Muscle of leg (tissue), 3 donors: ENCODE measurements at regions not wholly inside any gene's neighbourhood (a gene's known extent, or its start where the extent isn't known, plus 50 kb on each side); places are given as distances from the start of the nearest gene placed in this dataset.
"Not testable (repeated sequence)": the region's sequence is repeated elsewhere in the genome, so short reads cannot be mapped to it uniquely, and the experiment has no call there.

Experiments
- DNase-seq: peaks from one replicate; pipeline ENCODE4 v3.0.0; 2013
- H3K27ac ChIP-seq: one replicate; pipeline ENCODE4 v1.5.1; 2013; ENCODE audit warnings: mild to moderate bottlenecking, low read length, control low read depth
- H3K27me3 ChIP-seq: one replicate; pipeline ENCODE4 v1.6.1; 2013; ENCODE audit warnings: low read length; ENCODE audit not compliant: control insufficient read depth, insufficient read depth
- H3K36me3 ChIP-seq: one replicate; pipeline ENCODE4 v1.6.1; 2013; ENCODE audit warnings: low read length; ENCODE audit not compliant: control insufficient read depth, insufficient read depth
- H3K4me1 ChIP-seq: one replicate; pipeline ENCODE4 v1.6.1; 2013; ENCODE audit warnings: low read length; ENCODE audit not compliant: control insufficient read depth, insufficient read depth
- H3K4me3 ChIP-seq: one replicate; pipeline ENCODE4 v1.5.1; 2013; ENCODE audit warnings: low read length, control low read depth
- H3K9me3 ChIP-seq: replicated peaks from 2 replicates; pipeline ENCODE4 v1.6.1; 2013; ENCODE audit warnings: low read depth, low read length; ENCODE audit not compliant: control insufficient read depth
- WGBS: methylation state at CpG from one replicate; pipeline ENCODE4 v1.1.5; 2013; ENCODE audit warnings: missing lambda C conversion rate; ENCODE audit not compliant: insufficient coverage; 5-methylcytosine and 5-hydroxymethylcytosine counted together

GRCh38 chr14:21820631-21821030 is 147.0 kb upstream of the OR4E1 start:
- peaks cover 3% of the 10 kb centered on the region for H3K9me3 ChIP-seq
- no CpG with 5 or more reads among the region's 1 CpG for WGBS
- no peak overlapping the region for H3K27ac ChIP-seq
- no peaks in the 10 kb centered on the region for H3K27me3 ChIP-seq
- no peaks in the 10 kb centered on the region for H3K4me1 ChIP-seq
- no peak for DNase-seq
- H3K36me3 ChIP-seq, result no peaks in the 10 kb centered on the region
- no peak overlapping the region for H3K4me3 ChIP-seq

- H3K27me3 ChIP-seq, H3K4me1 ChIP-seq, H3K36me3 ChIP-seq, H3K27ac ChIP-seq, H3K9me3 ChIP-seq, DNase-seq, H3K4me3 ChIP-seq: not testable (repeated sequence)
- WGBS, result no CpG with 5 or more reads among the region's 1 CpG
Measured at GRCh38 chr14:21819891-21820290, 146.3 kb upstream of the OR4E1 start.

DNA sequence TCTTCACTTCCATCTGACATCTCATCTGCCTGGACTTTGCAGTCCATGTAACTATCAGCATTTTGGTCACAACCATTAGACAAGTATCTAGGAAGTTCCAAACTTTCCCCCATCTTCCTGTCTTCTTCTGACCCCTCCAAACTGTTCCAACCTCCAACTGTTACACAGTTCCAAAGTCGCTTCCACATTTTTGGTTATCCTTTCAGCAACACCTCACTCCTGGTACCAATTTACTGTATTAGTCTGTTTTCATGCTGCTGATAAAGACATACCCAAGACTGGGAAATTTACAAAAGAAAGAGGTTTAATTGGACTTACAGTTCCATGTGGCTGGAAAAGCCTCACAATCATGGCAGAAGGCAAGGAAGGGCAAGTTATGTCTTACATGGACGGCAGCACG is 143.4 kb upstream of the OR4E1 start:
- H3K27me3 ChIP-seq, H3K27ac ChIP-seq, H3K36me3 ChIP-seq, H3K4me3 ChIP-seq, H3K4me1 ChIP-seq, H3K9me3 ChIP-seq, DNase-seq: not testable (repeated sequence)
- WGBS, result no CpG with 5 or more reads among the region's 3 CpGs

GRCh38 chr14:21807975-21808374 is 134.4 kb upstream of the OR4E1 start:
- WGBS, result 56% methylated on average over 10 of the region's 13 CpGs

DNA sequence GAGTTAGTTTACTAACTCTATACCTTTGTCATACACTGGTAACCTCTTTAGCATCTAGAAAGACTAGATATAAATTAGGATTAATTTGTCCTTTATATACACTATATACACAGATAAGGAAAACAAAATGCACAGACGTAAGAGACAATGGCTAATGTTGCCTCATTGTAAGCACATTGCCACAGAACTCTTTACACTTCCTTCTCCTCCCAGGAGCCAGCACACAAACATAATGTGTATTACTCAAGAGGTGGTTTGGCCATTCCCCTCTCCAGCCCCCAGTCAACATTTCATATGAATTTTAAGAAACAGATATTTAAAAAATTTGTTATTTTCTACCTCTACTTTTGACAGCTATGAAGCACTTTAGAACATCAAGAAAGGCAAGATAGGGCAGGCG is 131.4 kb upstream of the OR4E1 start:
- Histone ChIP-seq H3K27ac (no peak overlapping the region), H3K36me3 (no peaks in the 10 kb centered on the region), H3K4me1 (no peaks in the 10 kb centered on the region), H3K4me3 (no peak overlapping the region), H3K9me3 (no peaks in the 10 kb centered on the region), H3K27me3 (no peaks in the 10 kb centered on the region)
- WGBS, result 88% methylated on average over 1 of the region's 2 CpGs
- no peak for DNase-seq

More at GRCh38 chr14:21807975-21808374, 134.4 kb upstream of the OR4E1 start:
- H3K4me3 ChIP-seq, result no peak overlapping the region
- H3K4me1 ChIP-seq, result no peaks in the 10 kb centered on the region
- H3K27me3 ChIP-seq, result no peaks in the 10 kb centered on the region
- no peak overlapping the region for H3K27ac ChIP-seq
- no peaks in the 10 kb centered on the region for H3K36me3 ChIP-seq
- no peak for DNase-seq
- no peaks in the 10 kb centered on the region for H3K9me3 ChIP-seq

DNA sequence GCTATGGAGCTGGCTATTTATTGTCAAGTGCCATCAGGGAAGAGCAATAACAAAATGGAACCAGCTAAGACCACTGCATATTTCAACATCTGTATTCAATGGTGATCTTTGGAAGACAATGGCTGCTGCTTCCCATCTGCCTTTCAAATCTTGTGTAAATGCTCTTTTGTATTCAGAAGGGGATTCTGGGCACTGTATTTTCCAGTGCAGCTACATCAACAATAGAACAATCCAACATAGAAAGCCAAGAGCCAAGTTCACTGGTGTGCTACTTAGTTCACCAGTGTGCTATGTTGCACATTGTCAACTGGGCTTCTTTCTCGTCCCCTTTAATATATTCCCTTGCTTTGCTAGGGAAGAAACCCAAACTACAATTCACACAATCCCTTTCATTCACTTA is 128.8 kb upstream of the OR4E1 start:
- no CpG with 5 or more reads among the region's 1 CpG for WGBS
- Histone ChIP-seq H3K4me3 (no peak overlapping the region), H3K4me1 (no peaks in the 10 kb centered on the region), H3K36me3 (no peaks in the 10 kb centered on the region), H3K27ac (no peak overlapping the region), H3K9me3 (no peaks in the 10 kb centered on the region), H3K27me3 (no peaks in the 10 kb centered on the region)
- no peak for DNase-seq

DNA sequence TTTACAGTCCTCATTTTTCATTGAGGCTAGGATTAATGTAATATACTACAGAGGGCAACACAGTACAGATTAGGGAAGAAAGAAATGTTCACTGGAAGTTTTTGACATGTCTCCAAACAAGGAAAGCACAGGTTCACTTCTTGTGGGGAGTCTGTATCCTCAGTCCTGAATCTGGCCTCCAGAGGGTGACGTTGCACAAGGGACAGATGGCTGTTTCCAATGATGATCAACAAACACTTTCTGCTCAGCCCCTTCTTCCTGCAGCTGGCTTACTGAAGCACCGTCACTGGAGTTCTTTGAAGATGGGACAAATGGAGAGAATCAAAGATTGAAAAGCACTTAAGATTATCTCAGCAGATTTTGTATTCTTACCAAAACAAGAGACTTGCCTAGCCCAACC is 123.3 kb upstream of the OR4E1 start:
- H3K27ac ChIP-seq, result no peak overlapping the region
- no peaks in the 10 kb centered on the region for H3K27me3 ChIP-seq
- no peak for DNase-seq
- no peaks in the 10 kb centered on the region for H3K4me1 ChIP-seq
- no CpG with 5 or more reads among the region's 2 CpGs for WGBS
- no peaks in the 10 kb centered on the region for H3K9me3 ChIP-seq
- no peak overlapping the region for H3K4me3 ChIP-seq
- no peaks in the 10 kb centered on the region for H3K36me3 ChIP-seq

DNA sequence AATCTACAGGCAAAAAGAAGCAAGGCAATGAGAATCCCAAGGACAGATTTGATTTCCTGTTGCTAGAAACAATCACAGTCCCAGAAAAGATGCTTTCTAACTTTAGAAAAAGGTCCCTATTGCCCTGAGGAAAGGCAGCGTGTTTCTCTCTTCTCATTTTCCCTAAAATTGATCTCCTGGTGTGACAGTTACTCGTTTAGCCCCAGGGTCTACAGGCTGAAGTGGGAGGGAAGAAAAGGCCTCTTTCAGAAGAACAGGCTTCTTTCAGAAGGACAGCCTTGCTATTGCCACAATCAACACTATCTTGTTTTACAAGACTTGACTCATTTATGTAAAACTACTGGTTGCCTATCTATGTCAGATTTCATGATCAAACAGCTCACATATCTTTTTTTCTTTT is 121.8 kb upstream of the OR4E1 start:
- Histone ChIP-seq H3K4me3 (no peak overlapping the region), H3K36me3 (no peaks in the 10 kb centered on the region), H3K27ac (no peak overlapping the region), H3K27me3 (no peaks in the 10 kb centered on the region), H3K4me1 (no peaks in the 10 kb centered on the region), H3K9me3 (no peaks in the 10 kb centered on the region)
- DNase-seq, result no peak
- WGBS, result no CpG with 5 or more reads among the region's 2 CpGs

- H3K36me3 ChIP-seq, result no peaks in the 10 kb centered on the region
- H3K27me3 ChIP-seq, result no peaks in the 10 kb centered on the region
- DNase-seq, result no peak
- 28% methylated on average over 4 of the region's 6 CpGs for WGBS
- H3K9me3 ChIP-seq, result no peaks in the 10 kb centered on the region
- H3K27ac ChIP-seq, result no peak overlapping the region
- no peak overlapping the region for H3K4me3 ChIP-seq
- no peaks in the 10 kb centered on the region for H3K4me1 ChIP-seq
Measured at GRCh38 chr14:21791749-21792148, 118.1 kb upstream of the OR4E1 start.

GRCh38 chr14:21788687-21789086 is 115.1 kb upstream of the OR4E1 start:
- DNase-seq, H3K4me3 ChIP-seq, H3K9me3 ChIP-seq, H3K27ac ChIP-seq, H3K27me3 ChIP-seq, H3K4me1 ChIP-seq, H3K36me3 ChIP-seq: not testable (repeated sequence)
- no CpG with 5 or more reads among the region's 1 CpG for WGBS

- not testable (repeated sequence) for H3K27me3 ChIP-seq, H3K9me3 ChIP-seq, H3K36me3 ChIP-seq, DNase-seq, H3K27ac ChIP-seq, H3K4me3 ChIP-seq, H3K4me1 ChIP-seq
- no CpG with 5 or more reads among the region's 1 CpG for WGBS
Measured at GRCh38 chr14:21787242-21787641, 113.6 kb upstream of the OR4E1 start.
